Tibial nerve (tissue), 4 donors: ENCODE measurements at regions not wholly inside any gene's neighbourhood (a gene's known extent, or its start where the extent isn't known, plus 50 kb on each side); places are given as distances from the start of the nearest gene placed in this dataset.

Experiments
- EP300 ChIP-seq, 2 donors: sonication (generic); formaldehyde crosslinking; IDR thresholded peaks; one replicate each; pipeline ENCODE4 v1.6.1; 2017; ENCODE audit warnings: antibody characterized with exemption in 2 of 2, mild to moderate bottlenecking in 1 of 2
- TF ChIP-seq, protein P1 (sequence below), 5 experiments: fragments of 200-600 bp in 3 of 5; fragments of 450-650 bp in 2 of 5; sonication (generic) in 3 of 5; IDR thresholded peaks; one replicate each; pipeline ENCODE4 v1.5.1; 2016 to 2019; ENCODE audit warnings: antibody characterized with exemption in 5 of 5, mild to moderate bottlenecking in 3 of 5, moderate library complexity in 2 of 5

DNA sequence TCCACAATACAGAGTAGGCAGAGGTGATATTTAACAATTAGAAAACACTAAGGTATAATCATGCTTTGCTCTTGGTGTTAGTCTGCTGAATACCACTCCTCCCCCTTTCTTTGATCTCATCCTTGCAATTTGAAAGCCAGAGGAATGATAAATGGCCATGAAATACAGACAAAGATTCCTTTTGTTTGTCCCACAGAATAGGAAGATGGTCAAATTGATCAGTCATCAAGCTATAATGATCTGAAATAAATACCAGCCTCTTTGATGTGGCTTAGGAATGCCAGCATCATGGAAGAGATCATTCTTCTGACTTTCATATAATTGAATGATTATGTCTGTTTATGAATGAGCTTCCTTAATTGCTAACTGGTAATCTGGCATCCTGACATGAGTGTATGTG is 1541.7 kb upstream of the CDH8 start:
- TF ChIP-seq, protein P1, sequence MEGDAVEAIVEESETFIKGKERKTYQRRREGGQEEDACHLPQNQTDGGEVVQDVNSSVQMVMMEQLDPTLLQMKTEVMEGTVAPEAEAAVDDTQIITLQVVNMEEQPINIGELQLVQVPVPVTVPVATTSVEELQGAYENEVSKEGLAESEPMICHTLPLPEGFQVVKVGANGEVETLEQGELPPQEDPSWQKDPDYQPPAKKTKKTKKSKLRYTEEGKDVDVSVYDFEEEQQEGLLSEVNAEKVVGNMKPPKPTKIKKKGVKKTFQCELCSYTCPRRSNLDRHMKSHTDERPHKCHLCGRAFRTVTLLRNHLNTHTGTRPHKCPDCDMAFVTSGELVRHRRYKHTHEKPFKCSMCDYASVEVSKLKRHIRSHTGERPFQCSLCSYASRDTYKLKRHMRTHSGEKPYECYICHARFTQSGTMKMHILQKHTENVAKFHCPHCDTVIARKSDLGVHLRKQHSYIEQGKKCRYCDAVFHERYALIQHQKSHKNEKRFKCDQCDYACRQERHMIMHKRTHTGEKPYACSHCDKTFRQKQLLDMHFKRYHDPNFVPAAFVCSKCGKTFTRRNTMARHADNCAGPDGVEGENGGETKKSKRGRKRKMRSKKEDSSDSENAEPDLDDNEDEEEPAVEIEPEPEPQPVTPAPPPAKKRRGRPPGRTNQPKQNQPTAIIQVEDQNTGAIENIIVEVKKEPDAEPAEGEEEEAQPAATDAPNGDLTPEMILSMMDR (IDR thresholded peaks at IDR 0.05) = no peak
- no peak for TF ChIP-seq EP300 (IDR thresholded peaks at IDR 0.05)
